H1 (cell line): ENCODE measurements at regions not wholly inside any gene's neighbourhood (a gene's known extent, or its start where the extent isn't known, plus 50 kb on each side); places are given as distances from the start of the nearest gene placed in this dataset.

Experiments used
- CTCF ChIA-PET: fragments of 300-600 bp; sonication (Branson Sonifier 250); formaldehyde crosslinking; loops from one replicate; lab custom pipeline; 2021; ENCODE audit not compliant: partially characterized antibody; lab: Charles Lee
- POLR2A ChIA-PET: fragments of 300-600 bp; sonication (Branson Sonifier 250); formaldehyde crosslinking; loops from one replicate; lab custom pipeline; 2021; ENCODE audit warnings: inconsistent platforms; ENCODE audit not compliant: partially characterized antibody; lab: Charles Lee
- DNase-seq, 2 experiments: peaks; one replicate each; pipeline versions ENCODE4 v3.0.0 to v3.0.0-alpha.2; 2010 to 2022; ENCODE audit warnings: low spot score in 2 of 2, low read depth in 1 of 2, mixed read lengths in 1 of 2
- FAIRE-seq: peaks from 2 replicates; lab custom pipeline; 2011; peaks lifted over from hg19 to GRCh38; lab: Jason Lieb, UNC
- H2AFZ ChIP-seq: 2 replicates; pipeline ENCODE4 v1.8.1; 2012; ENCODE audit warnings: low read length, inconsistent platforms
- H2AK5ac ChIP-seq: 2 replicates; pipeline ENCODE4 v1.6.1; 2013; ENCODE audit warnings: low read depth, low read length
- H2BK120ac ChIP-seq: replicated peaks from 2 replicates; pipeline ENCODE3; 2013; ENCODE audit warnings: low read depth, low read length, inconsistent platforms
- H2BK12ac ChIP-seq: 2 replicates; pipeline ENCODE4 v1.6.1; 2013; ENCODE audit warnings: low read depth, low read length
- H2BK15ac ChIP-seq: 2 replicates; pipeline ENCODE4 v1.6.1; 2013; ENCODE audit warnings: low read length
- H2BK20ac ChIP-seq: 2 replicates; pipeline ENCODE4 v1.6.1; 2013; ENCODE audit warnings: low read length
- H2BK5ac ChIP-seq: 2 replicates; pipeline ENCODE4 v1.6.1; 2013; ENCODE audit warnings: low read depth, low read length
- H3K14ac ChIP-seq: 2 replicates; pipeline ENCODE4 v1.6.1; 2013; ENCODE audit warnings: inconsistent platforms; ENCODE audit not compliant: insufficient read length
- H3K18ac ChIP-seq: 2 replicates; pipeline ENCODE4 v1.6.1; 2013; ENCODE audit warnings: low read length; ENCODE audit errors: extremely low read depth
- H3K23ac ChIP-seq: 2 replicates; pipeline ENCODE4 v1.6.1; 2013; ENCODE audit warnings: inconsistent platforms; ENCODE audit not compliant: insufficient read length
- H3K23me2 ChIP-seq: 2 replicates; pipeline ENCODE4 v1.6.1; 2013; ENCODE audit warnings: low read depth, low read length
- H3K27ac ChIP-seq: 2 replicates; pipeline ENCODE4 v1.6.1; 2011; ENCODE audit warnings: low read depth, low read length, inconsistent platforms
- H3K27me3 ChIP-seq, 4 experiments: replicated peaks in 1 of 4; 1 replicate in 1 of 4; 2 replicates in 3 of 4; pipeline versions ENCODE4 v1.6.1 to v1.8.1; 2011 to 2013; ENCODE audit warnings: low read length in 3 of 4, mild to moderate bottlenecking in 3 of 4, inconsistent platforms in 2 of 4, mixed read lengths in 2 of 4, moderate library complexity in 1 of 4; ENCODE audit not compliant: control insufficient read depth in 3 of 4, insufficient read depth in 3 of 4; ENCODE audit errors: extremely low read depth in 1 of 4
- H3K36me3 ChIP-seq, 4 experiments: 2 replicates each; pipeline versions ENCODE4 v1.6.1 to v1.8.1; 2011 to 2013; ENCODE audit warnings: mild to moderate bottlenecking in 4 of 4, low read length in 3 of 4, moderate library complexity in 2 of 4, control low read depth in 1 of 4, inconsistent platforms in 1 of 4; ENCODE audit not compliant: insufficient read depth in 4 of 4, control insufficient read depth in 2 of 4
- H3K4ac ChIP-seq: replicated peaks from 2 replicates; pipeline ENCODE3; 2013; ENCODE audit warnings: low read length, low read depth, mixed read lengths, inconsistent platforms; ENCODE audit not compliant: insufficient read length
- H3K4me1 ChIP-seq, 4 experiments: replicated peaks in 1 of 4; 1 replicate in 1 of 4; 2 replicates in 3 of 4; pipeline versions ENCODE4 v1.6.1 to v1.8.1; 2011 to 2013; ENCODE audit warnings: low read length in 3 of 4, inconsistent platforms in 2 of 4, mixed read lengths in 1 of 4; ENCODE audit not compliant: insufficient read depth in 4 of 4, control insufficient read depth in 3 of 4
- H3K4me2 ChIP-seq, 2 experiments: 2 replicates each; pipeline versions ENCODE4 v1.6.1 to v1.8.1; 2011 to 2013; ENCODE audit warnings: low read depth in 2 of 2, low read length in 2 of 2, control low read depth in 1 of 2, inconsistent platforms in 1 of 2, mild to moderate bottlenecking in 1 of 2; ENCODE audit not compliant: insufficient read depth in 1 of 2
- H3K4me3 ChIP-seq, 4 experiments: fragments of 200-600, 300-600 bp in 1 of 4; sonication (generic), shearing (Covaris generic), sonication (Bioruptor Twin) in 1 of 4; 2 replicates each; pipeline versions ENCODE4 v1.5.1 to v1.8.1; 2011 to 2016; ENCODE audit warnings: low read length in 4 of 4, low read depth in 3 of 4, control low read depth in 2 of 4, inconsistent platforms in 2 of 4, mild to moderate bottlenecking in 2 of 4, mixed read lengths in 1 of 4, moderate library complexity in 1 of 4; ENCODE audit not compliant: insufficient read depth in 2 of 4; ENCODE audit errors: extremely low read depth in 1 of 4
- H3K56ac ChIP-seq: replicated peaks from 2 replicates; pipeline ENCODE3; 2013; ENCODE audit warnings: low read depth, mild to moderate bottlenecking, mixed read lengths, low read length, inconsistent platforms; ENCODE audit not compliant: insufficient read length
- H3K79me1 ChIP-seq: 2 replicates; pipeline ENCODE4 v1.6.1; 2013; ENCODE audit warnings: low read depth, low read length, control low read depth
- H3K79me2 ChIP-seq, 2 experiments: 2 replicates each; pipeline versions ENCODE4 v1.6.1 to v1.8.1; 2012 to 2013; ENCODE audit warnings: low read length in 2 of 2, mild to moderate bottlenecking in 2 of 2, inconsistent platforms in 1 of 2; ENCODE audit not compliant: insufficient read depth in 2 of 2, control insufficient read depth in 1 of 2
- H3K9ac ChIP-seq, 4 experiments: replicated peaks in 1 of 4; 1 replicate in 1 of 4; 2 replicates in 3 of 4; pipeline versions ENCODE4 v1.6.1 to v1.8.1; 2011 to 2013; ENCODE audit warnings: low read depth in 3 of 4, low read length in 3 of 4, control low read depth in 2 of 4, mild to moderate bottlenecking in 2 of 4, moderate library complexity in 2 of 4, inconsistent platforms in 1 of 4; ENCODE audit errors: extremely low read depth in 1 of 4
- H3K9me3 ChIP-seq, 2 experiments: 2 replicates each; pipeline versions ENCODE4 v1.6.1 to v1.8.1; 2012 to 2013; ENCODE audit warnings: mild to moderate bottlenecking in 2 of 2, moderate library complexity in 2 of 2, control low read depth in 1 of 2, inconsistent platforms in 1 of 2, low read depth in 1 of 2, low read length in 1 of 2, mixed read lengths in 1 of 2; ENCODE audit not compliant: insufficient read depth in 2 of 2
- H4K20me1 ChIP-seq, 2 experiments: replicated peaks in 1 of 2; 2 replicates each; pipeline versions ENCODE3 to v1.8.1; 2011 to 2013; ENCODE audit warnings: inconsistent platforms in 2 of 2, low read length in 2 of 2, mild to moderate bottlenecking in 1 of 2; ENCODE audit not compliant: insufficient read depth in 2 of 2, control insufficient read depth in 1 of 2
- H4K5ac ChIP-seq: 2 replicates; pipeline ENCODE4 v1.6.1; 2013; ENCODE audit warnings: low read length, low read depth, mixed read lengths, inconsistent platforms; ENCODE audit not compliant: insufficient read length
- H4K8ac ChIP-seq: 2 replicates; pipeline ENCODE4 v1.8.0; 2013; ENCODE audit warnings: mild to moderate bottlenecking, moderate library complexity, low read length, inconsistent platforms; ENCODE audit not compliant: insufficient read depth; ENCODE audit errors: extremely low read depth
- H4K91ac ChIP-seq: replicated peaks from 2 replicates; pipeline ENCODE3; 2013; ENCODE audit warnings: low read length, mixed read lengths, inconsistent platforms; ENCODE audit not compliant: insufficient read length
- ASH2L ChIP-seq: fragments of 200-600, 300-600 bp; sonication (generic); IDR thresholded peaks from one replicate; pipeline ENCODE4 v1.7.1; 2017; ENCODE audit warnings: low read length
- EGR1 ChIP-seq: IDR thresholded peaks from 2 replicates; pipeline ENCODE4 v1.6.1; 2011; ENCODE audit warnings: low read depth, low read length, borderline replicate concordance
- EZH2 ChIP-seq: fragments of 200-600 bp; sonication (generic); IDR thresholded peaks from 2 replicates; pipeline ENCODE4 v1.7.1; 2012; ENCODE audit warnings: low read depth, mild to moderate bottlenecking, moderate library complexity, low read length, inconsistent platforms; ENCODE audit not compliant: severe bottlenecking
- KDM1A ChIP-seq: fragments of 200-600, 300-600 bp; sonication (generic); IDR thresholded peaks from 2 replicates; pipeline ENCODE4 v1.7.1; 2016; ENCODE audit warnings: mild to moderate bottlenecking, low read length, borderline replicate concordance
- PHF8 ChIP-seq: fragments of 200-600 bp; sonication (generic); conservative IDR thresholded peaks from 2 replicates; pipeline ENCODE4 v1.7.1; 2012; ENCODE audit warnings: low read depth, mild to moderate bottlenecking, inconsistent platforms, low read length, moderate library complexity
- RAD21 ChIP-seq, 2 experiments: IDR thresholded peaks in 1 of 2; conservative IDR thresholded peaks in 1 of 2; 2 replicates each; pipeline ENCODE4 v1.6.1; 2011; ENCODE audit warnings: low read depth in 2 of 2, low read length in 2 of 2, improper control_type of control experiment in 1 of 2, inconsistent platforms in 1 of 2, mild to moderate bottlenecking in 1 of 2, moderate library complexity in 1 of 2
- RFX5 ChIP-seq: IDR thresholded peaks from 2 replicates; pipeline ENCODE4 v1.6.1; 2011; ENCODE audit warnings: low read depth, low read length, improper control_type of control experiment, borderline replicate concordance
- RXRA ChIP-seq: IDR thresholded peaks from 2 replicates; pipeline ENCODE4 v1.6.1; 2011; ENCODE audit warnings: low read depth, mild to moderate bottlenecking, low read length, moderate library complexity; ENCODE audit not compliant: insufficient read depth
- SAP30 ChIP-seq: fragments of 300-600 bp; sonication (generic); IDR thresholded peaks from 2 replicates; pipeline ENCODE4 v1.7.1; 2012; ENCODE audit warnings: low read length, moderate library complexity, mild to moderate bottlenecking, inconsistent platforms; ENCODE audit not compliant: insufficient read depth, insufficient replicate concordance
- TAF1 ChIP-seq: IDR thresholded peaks from 2 replicates; pipeline ENCODE4 v1.6.1; 2011; ENCODE audit warnings: mild to moderate bottlenecking, low read depth, low read length
- TAF7 ChIP-seq: optimal IDR thresholded peaks from 2 replicates; pipeline ENCODE3; 2011; ENCODE audit warnings: low read depth, mild to moderate bottlenecking, inconsistent platforms, low read length, moderate library complexity, borderline replicate concordance
- WGBS, 2 experiments: shearing (Covaris generic) in 1 of 2; methylation state at CpG; one replicate each; pipeline versions ENCODE4 v1.1.6 to v1.1.7; 2013 to 2015; ENCODE audit warnings: low lambda C conversion rate in 2 of 2, mixed read lengths in 2 of 2, inconsistent platforms in 1 of 2, low coverage in 1 of 2, missing lambda C conversion rate in 1 of 2; ENCODE audit not compliant: insufficient replicate concordance in 2 of 2, insufficient coverage in 1 of 2, insufficient read length in 1 of 2; ENCODE audit errors: extremely low coverage in 1 of 2, missing lambda C conversion rate in 1 of 2; 5-methylcytosine and 5-hydroxymethylcytosine counted together

- peaks cover 5 to 11% (median 9%) of the 10 kb centered on the region in 4 experiments for H3K4me1 ChIP-seq
- H3K36me3 ChIP-seq: no peaks in the 10 kb centered on the region
- CTCF ChIA-PET: no interaction called here
- DNase-seq (peak in 1 of 2 experiments; percentile 22), FAIRE-seq (no peak)
- H3K27ac ChIP-seq: no peak overlapping the region
- H3K9me3 ChIP-seq: no peaks in the 10 kb centered on the region
- H4K5ac ChIP-seq: no peak overlapping the region
- H3K4me3 ChIP-seq: no peak overlapping the region
- H3K56ac ChIP-seq: no peak overlapping the region
- H3K79me1 ChIP-seq: no peaks in the 10 kb centered on the region
- H2BK20ac ChIP-seq: no peak overlapping the region
- H3K79me2 ChIP-seq: no peaks in the 10 kb centered on the region
- peaks cover 4 to 43% (median 29%) of the 10 kb centered on the region in 4 experiments for H3K27me3 ChIP-seq
- POLR2A ChIA-PET: interaction anchor here (0.6 to 1.6 kb wide), 2 partner anchors 21 to 106 kb away, joined by 3 to 5 read pairs; no protein-coding TSS in a partner anchor
- no peak overlapping the region for H4K91ac ChIP-seq
- H2AK5ac ChIP-seq: no peak overlapping the region
- H3K14ac ChIP-seq: no peak overlapping the region
- H3K23me2 ChIP-seq: peaks cover 6% of the 10 kb centered on the region; the same call in 1 of the 2 replicates
- no peak overlapping the region for H2BK120ac ChIP-seq
- H2BK12ac ChIP-seq: no peak overlapping the region; the same call in 1 of the 2 replicates
- H2BK15ac ChIP-seq: no peak overlapping the region
- H3K18ac ChIP-seq: no peak overlapping the region
- no peak overlapping the region for H3K4ac ChIP-seq
- H3K23ac ChIP-seq: no peak overlapping the region
- no peak overlapping the region for H3K4me2 ChIP-seq
- WGBS, 2 experiments: 88% methylated on average over 15 of the region's 15 CpGs; no CpG with 5 or more reads in 1 of the 2 experiments
- no peak overlapping the region for H4K8ac ChIP-seq
- no peak overlapping the region for H2AFZ ChIP-seq
- H3K9ac ChIP-seq: no peak overlapping the region
- H4K20me1 ChIP-seq: no peaks in the 10 kb centered on the region
- H2BK5ac ChIP-seq: no peak overlapping the region
- TF ChIP-seq RAD21 (IDR thresholded peaks at IDR 0.05 in 1 of 2, conservative IDR thresholded peaks at IDR 0.05 in 1 of 2; ENCODE audit: low read depth in 2 of 2, low read length in 2 of 2): no peak
- no peak for TF ChIP-seq EGR1
- no peak for TF ChIP-seq ASH2L
- no peak for TF ChIP-seq EZH2
- TF ChIP-seq TAF7: no peak
- TF ChIP-seq PHF8: no peak
- no peak for TF ChIP-seq RFX5
- TF ChIP-seq RXRA: no peak
- TF ChIP-seq TAF1: no peak
- TF ChIP-seq SAP30: no peak
- no peak for TF ChIP-seq KDM1A
Observed at GRCh38 chr14:76307786-76308780, 67.9 kb upstream of the ESRRB start.
